Keratinocyte (primary cell): ENCODE measurements at regions not wholly inside any gene's neighbourhood (a gene's known extent, or its start where the extent isn't known, plus 50 kb on each side); places are given as distances from the start of the nearest gene placed in this dataset.

Experiments used
- CTCF ChIP-seq, 3 experiments: IDR thresholded peaks in 1 of 3; conservative IDR thresholded peaks in 1 of 3; optimal IDR thresholded peaks in 1 of 3; 2 replicates in 2 of 3; 3 replicates in 1 of 3; pipeline versions ENCODE3 to v1.5.1; 2011; ENCODE audit warnings: low read length in 3 of 3, mild to moderate bottlenecking in 3 of 3, moderate library complexity in 2 of 3, control low read depth in 1 of 3, inconsistent platforms in 1 of 3; ENCODE audit not compliant: insufficient read depth in 2 of 3; ENCODE audit errors: extremely low read depth in 1 of 3
- EZH2 ChIP-seq: IDR thresholded peaks from one replicate; pipeline ENCODE4 v1.6.1; 2012; ENCODE audit warnings: inconsistent platforms, mild to moderate bottlenecking, low read length, moderate library complexity

GRCh38 chr2:3956892-3957291 lies 253.5 kb downstream of the DCDC2C start:
- TF ChIP-seq CTCF (optimal IDR thresholded peaks at IDR 0.05 in 1 of 3, IDR thresholded peaks at IDR 0.05 in 1 of 3, conservative IDR thresholded peaks at IDR 0.05 in 1 of 3; ENCODE audit: extremely low read depth in 1 of 3, insufficient read depth in 2 of 3, low read length in 3 of 3) (no peak), EZH2 (no peak)
